GM18951 (cell line): ENCODE measurements at regions not wholly inside any gene's neighbourhood (a gene's known extent, or its start where the extent isn't known, plus 50 kb on each side); places are given as distances from the start of the nearest gene placed in this dataset.

Source experiments
- POLR2A ChIP-seq: IDR thresholded peaks from 4 replicates; pipeline ENCODE4 v1.6.1; 2011; ENCODE audit warnings: mild to moderate bottlenecking; ENCODE audit not compliant: insufficient read length, insufficient read depth; ENCODE audit errors: extremely low read depth
- in situ Hi-C: fragments of 300-500 bp; cut with MboI; formaldehyde crosslinking; loops from one replicate; pipeline ENCODE4 v1.12.0; 2022; ENCODE audit warnings: low sequenced_read_pairs, mixed read lengths, inconsistent platforms; ENCODE audit not compliant: unreplicated experiment

- in situ Hi-C loops: no loop called here
- TF ChIP-seq POLR2A: no peak
Observed at GRCh38 chr6:2416128-2416712, 170.8 kb upstream of the GMDS start.

DNA sequence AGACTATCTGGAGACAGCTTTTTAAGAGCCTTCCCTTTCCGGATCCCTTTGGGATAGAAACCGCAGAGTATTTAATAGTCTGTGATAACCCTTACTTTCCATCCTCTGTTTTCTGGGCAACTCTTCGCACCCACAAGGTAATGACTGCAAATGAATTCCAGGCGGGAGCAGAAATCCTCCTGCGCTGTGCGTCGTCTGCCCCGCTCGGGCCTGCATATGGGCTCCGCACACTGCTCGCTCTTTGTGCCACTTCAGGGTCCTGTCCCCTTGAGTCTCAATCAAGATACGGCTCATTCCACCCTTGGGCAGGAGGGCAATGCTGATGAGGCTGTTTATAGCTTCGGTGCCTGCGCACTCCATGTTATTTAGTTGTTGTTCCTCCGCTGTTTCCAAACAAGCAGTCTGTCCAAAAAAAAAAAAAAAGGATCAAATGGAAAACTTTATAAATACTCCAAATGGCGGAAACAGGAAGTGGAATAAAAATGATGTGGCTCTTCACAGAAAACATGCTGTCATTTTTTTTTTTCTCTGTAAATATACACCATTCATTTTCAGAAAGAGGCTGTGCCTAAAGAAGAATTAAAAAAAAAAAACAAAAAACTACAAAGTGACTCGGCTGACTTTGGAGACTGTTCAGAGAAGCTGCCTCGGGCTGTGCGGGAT, 169.6 kb upstream of the GMDS start:
- in situ Hi-C loops: no loop called here
- TF ChIP-seq POLR2A: no peak

GRCh38 chr6:2412731-2413130, 167.3 kb upstream of the GMDS start:
- in situ Hi-C loops: no loop called here
- no peak for TF ChIP-seq POLR2A

GRCh38 chr6:2410656-2411380, 165.4 kb upstream of the GMDS start:
- TF ChIP-seq POLR2A: no peak
- in situ Hi-C loops: no loop called here

- TF ChIP-seq POLR2A: no peak
Observed at GRCh38 chr6:2407525-2407924, 162.1 kb upstream of the GMDS start.

GRCh38 chr6:2404211-2404929, 159.0 kb upstream of the GMDS start:
- in situ Hi-C loops: no loop called here
- TF ChIP-seq POLR2A: no peak

More at GRCh38 chr6:2407525-2407924, 162.1 kb upstream of the GMDS start:
- in situ Hi-C loops: no loop called here

GRCh38 chr6:2403546-2403945, 158.1 kb upstream of the GMDS start:
- no peak for TF ChIP-seq POLR2A
- in situ Hi-C loops: no loop called here

GRCh38 chr6:2396846-2397630, 151.6 kb upstream of the GMDS start:
- TF ChIP-seq POLR2A: no peak
- in situ Hi-C loops: no loop called here

DNA sequence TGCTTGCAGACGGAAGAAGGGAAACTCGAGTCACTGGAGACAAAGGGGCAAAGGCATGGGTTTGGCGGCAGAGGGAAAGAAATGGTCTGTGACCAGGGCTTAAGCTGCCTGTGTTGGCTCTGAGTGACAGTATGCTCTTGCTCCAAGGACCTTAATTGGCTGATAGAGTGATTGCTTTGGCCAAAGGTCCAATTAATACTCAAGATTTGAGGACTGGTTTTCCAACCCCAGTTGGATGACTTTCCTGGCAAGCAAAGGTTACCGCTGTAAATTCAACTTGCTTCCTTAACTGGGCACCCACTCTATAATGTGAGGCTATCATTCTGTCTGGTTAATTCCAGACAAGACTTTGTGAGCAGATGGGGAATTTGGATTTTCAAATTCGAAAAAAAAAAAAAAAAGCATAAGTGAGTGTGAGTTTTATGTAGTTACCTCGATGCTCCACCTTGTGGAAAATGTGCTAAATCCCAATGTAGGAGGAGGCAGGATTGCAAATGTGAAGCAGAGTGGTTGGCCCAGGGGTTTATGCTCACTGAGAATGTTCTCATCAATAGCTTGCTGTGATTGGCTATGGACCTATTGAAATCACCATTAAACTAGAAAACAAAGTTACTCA, 150.7 kb upstream of the GMDS start:
- in situ Hi-C loops: no loop called here
- no peak for TF ChIP-seq POLR2A

DNA sequence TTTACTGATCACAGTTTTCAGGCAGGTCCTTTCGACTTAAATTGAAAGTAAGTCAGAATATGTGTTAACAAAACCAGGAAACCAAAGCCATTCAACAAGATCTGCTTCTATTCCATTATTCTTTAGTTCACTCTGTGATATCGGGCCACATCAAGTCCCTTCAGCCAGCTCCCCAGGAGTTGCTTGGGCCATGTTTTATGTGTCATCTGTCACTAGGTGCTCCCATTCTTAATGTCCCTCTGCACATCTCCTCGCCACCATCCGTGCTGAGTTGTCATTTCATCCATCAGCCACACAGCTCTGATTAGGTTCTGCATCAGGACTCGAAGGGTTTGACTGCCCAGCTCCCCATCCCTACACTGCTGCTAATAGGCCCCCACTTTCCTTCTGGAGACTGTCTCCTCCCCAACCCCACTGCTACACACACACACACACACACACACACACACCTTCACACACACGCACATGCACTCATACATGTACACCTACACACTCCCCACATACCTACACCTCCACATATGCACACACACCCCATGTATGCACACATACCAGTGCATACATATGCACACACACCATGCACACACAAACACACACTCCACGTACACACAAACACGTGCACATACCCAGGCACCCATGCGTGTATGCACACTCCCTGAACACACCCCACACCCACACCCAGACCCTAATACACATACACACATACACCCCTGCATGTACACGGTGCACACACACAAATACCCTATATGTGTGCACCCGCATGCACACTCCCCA, 143.3 kb upstream of the GMDS start:
- TF ChIP-seq POLR2A: no peak
- in situ Hi-C loops: no loop called here

GRCh38 chr6:2387445-2387844, 142.0 kb upstream of the GMDS start:
- no peak for TF ChIP-seq POLR2A
- in situ Hi-C loops: no loop called here
